ENCODE measurements at regions not wholly inside any gene's neighbourhood (a gene's known extent, or its start where the extent isn't known, plus 50 kb on each side); places are given as distances from the start of the nearest gene placed in this dataset.
"Not testable (repeated sequence)": the region's sequence is repeated elsewhere in the genome, so short reads cannot be mapped to it uniquely, and the experiment has no call there.

DNA sequence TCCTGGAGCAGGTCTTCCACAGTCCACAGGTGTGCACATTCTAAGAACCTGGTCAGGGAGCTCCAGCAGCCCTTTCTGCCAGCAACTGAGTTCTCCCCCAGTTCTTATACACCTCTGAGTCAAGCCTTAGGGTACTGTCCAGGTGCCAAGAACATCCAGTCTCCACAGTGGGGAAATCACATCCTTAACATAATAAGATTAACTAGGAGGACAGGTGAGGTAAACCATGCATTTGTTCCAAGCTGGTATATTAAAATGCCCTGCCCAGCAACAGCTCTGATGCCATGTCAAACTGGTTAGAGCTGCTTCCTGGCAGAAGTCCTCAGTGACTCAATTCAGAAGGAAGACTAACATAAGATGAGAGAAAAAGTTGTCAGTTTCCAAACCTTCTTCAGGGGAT lies 303.9 kb upstream of the SGK1 start:
- no peak for TF ChIP-seq CTCF (conservative IDR thresholded peaks at IDR 0.05; ENCODE audit: low read depth)
- ChIA-PET CTCF (interaction anchor here (0.7 kb wide), 1 partner anchor 443 kb away, joined by 3 read pairs; no protein-coding TSS in a partner anchor), POLR2A (ENCODE audit: low non-redundant PET) (no interaction called here)
- peak; percentile 78 for DNase-seq (ENCODE audit: low spot score)
- H3K27ac ChIP-seq: peak overlapping the region; percentile 81

DNA sequence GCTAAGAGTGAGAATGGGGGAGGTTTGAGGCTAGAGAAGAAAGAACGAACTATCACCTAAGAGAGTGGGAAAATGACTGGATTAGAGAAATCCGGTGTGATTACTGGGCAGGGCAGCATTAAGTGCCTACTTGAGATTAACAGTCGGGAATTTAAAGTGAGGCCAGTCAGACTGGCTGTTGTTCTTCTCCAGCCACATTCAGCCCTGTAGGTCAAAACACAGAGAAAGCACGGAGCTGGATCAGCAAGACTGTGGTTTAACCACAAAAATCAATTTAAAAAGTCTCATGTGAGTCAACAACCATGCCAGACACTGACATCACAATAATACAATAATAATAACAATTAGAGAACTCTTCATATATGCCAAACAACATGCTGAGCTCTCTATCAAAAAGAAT lies 301.9 kb upstream of the SGK1 start:
- H3K27ac ChIP-seq: no peak overlapping the region
- TF ChIP-seq CTCF (conservative IDR thresholded peaks at IDR 0.05; ENCODE audit: low read depth): no peak
- DNase-seq (ENCODE audit: low spot score): peak; percentile 42
- ChIA-PET CTCF (interaction anchor here (0.6 to 1.0 kb wide), 3 partner anchors 21 to 97 kb away, joined by 3 to 4 read pairs (median 3); no protein-coding TSS in a partner anchor), POLR2A (ENCODE audit: low non-redundant PET) (no interaction called here)

- no peak for TF ChIP-seq CTCF (conservative IDR thresholded peaks at IDR 0.05; ENCODE audit: low read depth)
- POLR2A ChIA-PET (ENCODE audit: low non-redundant PET): no interaction called here
- CTCF ChIA-PET: interaction anchor here (0.7 kb wide), 1 partner anchor 330 kb away, joined by 3 read pairs; no protein-coding TSS in a partner anchor
- no peak overlapping the region for H3K27ac ChIP-seq
- no peak for DNase-seq (ENCODE audit: low spot score)
These were observed 301.2 kb upstream of the SGK1 start for GRCh38 chr6:134619077-134619476.

- CTCF ChIA-PET: interaction anchor here (0.6 kb wide), 1 partner anchor 9 kb away, joined by 3 read pairs; no protein-coding TSS in a partner anchor
- H3K27ac ChIP-seq: no peak overlapping the region
- TF ChIP-seq CTCF (conservative IDR thresholded peaks at IDR 0.05; ENCODE audit: low read depth): no peak
- DNase-seq (ENCODE audit: low spot score): no peak
- POLR2A ChIA-PET (ENCODE audit: low non-redundant PET): interaction anchor here (0.6 kb wide), 1 partner anchor 14 kb away, joined by 4 read pairs; no protein-coding TSS in a partner anchor
These were observed 296.9 kb upstream of the SGK1 start for GRCh38 chr6:134614606-134615485.

- POLR2A ChIA-PET (ENCODE audit: low non-redundant PET): not testable (repeated sequence)
These were observed 294.2 kb upstream of the SGK1 start for GRCh38 chr6:134612128-134612527.

DNA sequence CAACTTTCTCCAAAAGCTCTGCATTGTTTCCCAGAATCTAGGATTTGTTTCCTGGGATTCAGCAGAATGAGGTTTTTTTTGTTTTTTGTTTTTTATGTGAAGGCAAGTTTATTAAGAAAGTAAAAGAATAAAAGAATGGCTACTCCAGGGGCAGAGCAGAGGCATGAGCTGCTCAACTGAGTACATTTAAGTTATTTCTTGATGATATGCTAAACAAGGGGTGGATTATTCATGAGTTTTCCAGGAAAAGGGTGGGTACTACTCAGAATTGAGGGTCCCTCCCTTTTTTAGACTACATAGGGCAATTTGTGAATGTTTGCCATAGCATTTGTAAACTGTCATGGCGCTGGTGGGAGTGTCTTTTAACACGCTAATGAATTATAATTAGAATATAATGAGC lies 292.5 kb upstream of the SGK1 start:
- ChIA-PET POLR2A (ENCODE audit: low non-redundant PET) (no interaction called here), CTCF (no interaction called here)
- DNase-seq (ENCODE audit: low spot score): no peak
- H3K27ac ChIP-seq: no peak overlapping the region
- TF ChIP-seq CTCF (conservative IDR thresholded peaks at IDR 0.05; ENCODE audit: low read depth): no peak

More at GRCh38 chr6:134612128-134612527, 294.2 kb upstream of the SGK1 start:
- DNase-seq (ENCODE audit: low spot score); CTCF ChIA-PET; H3K27ac ChIP-seq: not testable (repeated sequence)

- no peak for TF ChIP-seq CTCF (conservative IDR thresholded peaks at IDR 0.05; ENCODE audit: low read depth)
- CTCF ChIA-PET: no interaction called here
- no peak overlapping the region for H3K27ac ChIP-seq
- POLR2A ChIA-PET (ENCODE audit: low non-redundant PET): no interaction called here
- no peak for DNase-seq (ENCODE audit: low spot score)
These were observed 291.9 kb upstream of the SGK1 start for GRCh38 chr6:134609716-134610261.
